ENCODE measurements at regions not wholly inside any gene's neighbourhood (a gene's known extent, or its start where the extent isn't known, plus 50 kb on each side); places are given as distances from the start of the nearest gene placed in this dataset.

DNA sequence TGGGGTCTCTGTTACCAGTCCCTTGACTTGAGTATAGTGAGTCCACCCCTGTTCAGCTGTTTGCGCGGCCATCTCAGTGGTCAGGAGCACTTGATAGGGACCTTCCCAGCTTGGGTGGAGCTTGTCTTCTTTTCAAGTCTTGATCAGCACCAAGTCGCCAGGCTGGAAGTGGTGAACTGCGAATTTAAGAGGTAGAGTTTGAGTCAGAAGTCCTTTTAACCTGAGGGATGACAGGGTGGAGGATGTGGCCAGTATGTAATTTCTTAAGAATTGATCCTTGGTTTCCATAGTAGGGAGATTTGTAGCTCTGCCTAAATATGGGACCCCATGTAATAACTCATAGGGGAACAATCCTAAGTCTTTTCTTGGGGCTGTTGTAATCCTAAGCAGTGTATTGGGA is 86.3 kb upstream of the XCR1 start (continued):
- TF ChIP-seq AHDC1 (CRISPR knock-in tag; IDR thresholded peaks at IDR 0.05; ENCODE audit: borderline replicate concordance) (no peak), IRF2 (CRISPR knock-in tag; IDR thresholded peaks at IDR 0.05) (no peak), NFATC3 (CRISPR knock-in tag; IDR thresholded peaks at IDR 0.05) (no peak), SYNCRIP (IDR thresholded peaks at IDR 0.05; ENCODE audit: insufficient read depth, low read depth, low read length) (no peak), ZNF276 (CRISPR knock-in tag; IDR thresholded peaks at IDR 0.05; ENCODE audit: low read depth) (no peak), ZNF10 (CRISPR knock-in tag; IDR thresholded peaks at IDR 0.05; ENCODE audit: borderline replicate concordance, low read depth) (no peak), PHF21A (CRISPR knock-in tag; IDR thresholded peaks at IDR 0.05) (no peak), ZNF546 (CRISPR knock-in tag; conservative IDR thresholded peaks at IDR 0.05) (no peak)

Measured in HepG2 (cell line).